Prostate gland (tissue), 2 donors: ENCODE measurements at regions not wholly inside any gene's neighbourhood (a gene's known extent, or its start where the extent isn't known, plus 50 kb on each side); places are given as distances from the start of the nearest gene placed in this dataset.

Experiments
- POLR2A ChIP-seq: fragments of 450-650 bp; IDR thresholded peaks from one replicate; pipeline ENCODE4 v1.6.1; 2016; ENCODE audit warnings: antibody characterized with exemption, mild to moderate bottlenecking
- TF ChIP-seq, protein P1 (sequence below), 4 experiments: fragments of 200-600 bp in 2 of 4; fragments of 450-650 bp in 2 of 4; sonication (generic) in 2 of 4; IDR thresholded peaks; 1 replicate in 3 of 4; 2 replicates in 1 of 4; pipeline ENCODE4 v1.5.1; 2016 to 2019; ENCODE audit warnings: antibody characterized with exemption in 4 of 4, mild to moderate bottlenecking in 2 of 4, moderate library complexity in 2 of 4

GRCh38 chr6:137936798-137937197, 69.7 kb downstream of the TNFAIP3 start:
- TF ChIP-seq, protein P1, sequence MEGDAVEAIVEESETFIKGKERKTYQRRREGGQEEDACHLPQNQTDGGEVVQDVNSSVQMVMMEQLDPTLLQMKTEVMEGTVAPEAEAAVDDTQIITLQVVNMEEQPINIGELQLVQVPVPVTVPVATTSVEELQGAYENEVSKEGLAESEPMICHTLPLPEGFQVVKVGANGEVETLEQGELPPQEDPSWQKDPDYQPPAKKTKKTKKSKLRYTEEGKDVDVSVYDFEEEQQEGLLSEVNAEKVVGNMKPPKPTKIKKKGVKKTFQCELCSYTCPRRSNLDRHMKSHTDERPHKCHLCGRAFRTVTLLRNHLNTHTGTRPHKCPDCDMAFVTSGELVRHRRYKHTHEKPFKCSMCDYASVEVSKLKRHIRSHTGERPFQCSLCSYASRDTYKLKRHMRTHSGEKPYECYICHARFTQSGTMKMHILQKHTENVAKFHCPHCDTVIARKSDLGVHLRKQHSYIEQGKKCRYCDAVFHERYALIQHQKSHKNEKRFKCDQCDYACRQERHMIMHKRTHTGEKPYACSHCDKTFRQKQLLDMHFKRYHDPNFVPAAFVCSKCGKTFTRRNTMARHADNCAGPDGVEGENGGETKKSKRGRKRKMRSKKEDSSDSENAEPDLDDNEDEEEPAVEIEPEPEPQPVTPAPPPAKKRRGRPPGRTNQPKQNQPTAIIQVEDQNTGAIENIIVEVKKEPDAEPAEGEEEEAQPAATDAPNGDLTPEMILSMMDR (IDR thresholded peaks at IDR 0.05) = no peak
- TF ChIP-seq POLR2A = no peak
